ENCODE measurements at regions not wholly inside any gene's neighbourhood (a gene's known extent, or its start where the extent isn't known, plus 50 kb on each side); places are given as distances from the start of the nearest gene placed in this dataset.
"Not testable (repeated sequence)": the region's sequence is repeated elsewhere in the genome, so short reads cannot be mapped to it uniquely, and the experiment has no call there.

DNA sequence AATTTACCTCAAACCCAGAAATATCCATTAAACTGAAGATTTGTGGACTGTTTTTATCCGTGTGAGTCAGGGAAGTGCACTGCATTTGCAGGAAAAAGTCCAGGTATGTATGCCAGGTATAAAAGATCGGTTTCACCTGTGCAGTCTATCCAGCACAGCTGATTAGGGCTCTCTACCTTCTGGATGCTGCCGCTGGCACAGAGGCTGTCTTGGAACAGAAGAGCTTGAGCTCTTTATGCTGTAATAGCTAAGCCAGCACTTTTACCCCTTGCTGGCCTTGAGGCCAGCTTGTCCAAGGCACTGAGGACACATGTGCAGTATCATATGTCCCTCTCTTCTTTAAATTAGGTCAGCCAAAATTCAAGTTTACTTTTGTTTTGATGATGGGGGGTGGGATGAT lies 851.0 kb downstream of the DIAPH3 start:
- DNase-seq (ENCODE audit: low read depth): no peak

DNA sequence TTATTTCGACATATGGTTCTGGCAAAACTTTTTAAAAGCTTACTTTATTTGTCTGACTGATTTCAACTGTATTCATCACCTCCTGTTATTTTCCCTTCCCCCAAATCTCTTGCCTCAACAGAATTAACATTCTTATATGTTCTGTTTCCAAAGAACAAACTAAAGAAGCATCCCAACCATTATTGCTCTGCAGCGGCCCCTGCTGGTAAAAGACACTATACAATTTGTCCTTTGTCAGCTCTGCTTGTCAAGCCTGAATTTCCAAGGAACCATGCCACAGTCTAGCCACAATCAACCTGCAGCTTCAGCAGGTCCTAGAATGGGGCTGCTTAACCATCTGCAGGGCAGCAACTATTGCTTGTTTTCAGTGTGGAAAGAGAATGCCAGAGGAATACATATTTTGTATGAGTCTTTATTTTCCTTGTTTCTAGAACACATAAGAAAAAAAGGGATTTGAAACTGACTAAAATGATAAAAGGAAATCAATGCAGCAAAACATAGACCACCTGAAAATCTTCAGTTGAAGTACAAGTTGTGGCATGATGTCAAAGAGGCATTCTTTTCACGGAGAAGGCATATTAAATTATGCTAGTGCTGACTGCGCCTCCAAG lies 845.3 kb downstream of the DIAPH3 start:
- DNase-seq (ENCODE audit: low read depth): peak; percentile 36

DNA sequence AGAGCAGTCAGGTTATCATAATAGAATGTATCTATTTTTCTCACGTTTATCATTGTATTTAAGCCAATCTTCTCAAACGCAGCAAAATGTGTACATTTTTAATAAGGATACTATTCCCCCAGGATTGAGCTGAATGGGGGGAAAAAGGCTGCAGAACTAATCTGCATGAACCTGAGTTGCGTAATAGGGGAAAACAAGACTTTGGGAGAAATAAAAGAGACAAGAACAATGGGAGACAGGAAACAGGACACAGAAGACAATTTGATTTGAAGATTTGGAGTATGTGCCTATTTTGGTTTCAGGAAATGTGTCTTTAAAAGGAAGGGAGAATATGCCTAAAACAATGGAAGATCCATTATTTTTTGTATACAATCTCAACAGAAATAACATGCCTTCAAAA lies 844.5 kb downstream of the DIAPH3 start:
- no peak for DNase-seq (ENCODE audit: low read depth)

DNA sequence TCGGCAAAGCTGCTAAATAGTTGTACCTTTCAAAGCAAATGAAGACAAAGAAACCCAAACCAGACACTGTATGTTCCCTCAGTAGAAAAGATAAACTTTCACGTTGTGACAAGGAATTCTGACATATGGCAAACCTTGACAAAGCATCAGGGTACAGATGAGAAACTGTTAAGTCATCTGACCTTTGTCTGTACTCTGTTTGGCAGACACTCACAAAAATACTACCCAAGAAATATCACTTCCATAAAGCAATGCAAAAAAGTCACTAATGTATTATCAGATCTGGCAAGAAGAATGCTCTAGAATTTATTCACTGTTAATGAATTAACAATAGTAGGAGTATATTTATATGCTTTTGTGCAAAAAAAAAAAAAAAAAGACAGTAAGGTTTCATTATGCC lies 843.7 kb downstream of the DIAPH3 start:
- no peak for DNase-seq (ENCODE audit: low read depth)

DNA sequence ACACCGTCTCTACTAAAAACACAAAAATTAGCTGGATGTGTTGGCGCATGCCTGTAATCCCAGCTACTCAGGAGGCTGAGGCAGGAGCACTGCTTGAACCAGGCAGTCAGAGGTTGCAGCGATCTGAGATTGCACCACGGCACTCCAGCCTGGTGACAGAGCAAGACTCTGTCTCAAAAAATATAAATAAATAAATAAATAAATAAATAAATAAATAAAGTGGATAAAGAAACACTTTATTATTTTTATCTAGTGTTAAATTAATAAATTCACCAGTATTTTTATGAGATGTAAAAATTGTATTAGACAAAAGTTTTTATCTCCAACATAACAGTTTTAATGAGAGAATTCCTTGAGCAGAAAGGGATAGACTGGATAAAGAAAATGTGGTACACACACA lies 839.3 kb downstream of the DIAPH3 start:
- DNase-seq (ENCODE audit: low read depth): not testable (repeated sequence)

DNA sequence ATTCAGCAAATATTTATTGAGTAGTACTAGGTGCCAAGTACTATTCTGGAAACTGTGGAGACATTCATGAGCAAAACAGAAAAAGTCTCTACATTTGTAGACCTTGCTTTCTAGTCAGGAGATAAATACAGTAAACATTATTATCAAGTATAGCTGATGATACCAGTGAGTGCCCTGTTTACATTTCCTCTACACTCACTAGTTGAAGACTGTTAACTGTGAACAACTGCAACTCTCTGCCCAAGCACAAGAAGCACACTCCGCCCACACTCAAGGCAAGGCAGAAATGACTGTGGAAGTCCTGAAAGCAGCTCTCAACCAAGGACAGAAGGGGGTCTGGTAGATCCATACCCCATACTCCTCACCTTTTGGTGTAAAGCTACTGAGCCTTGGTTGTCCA lies 837.0 kb downstream of the DIAPH3 start:
- DNase-seq (ENCODE audit: low read depth): no peak

DNA sequence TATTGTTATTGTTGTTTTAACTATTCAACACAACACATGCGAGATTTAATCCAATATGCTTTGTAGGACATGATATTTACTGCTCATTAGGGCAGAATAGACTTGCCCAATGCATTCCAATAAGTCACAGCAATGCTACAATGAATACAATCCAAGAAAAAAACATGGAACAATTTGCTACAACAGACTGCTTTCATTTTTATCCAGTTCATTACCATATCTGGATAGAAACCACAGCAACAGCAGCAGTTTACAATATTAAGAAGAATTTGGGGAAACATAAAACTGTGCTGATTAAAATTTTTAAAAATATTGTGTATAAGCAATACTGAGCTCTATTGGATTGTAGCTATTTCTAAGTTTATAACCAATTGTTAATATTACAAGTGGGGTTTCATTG lies 833.0 kb downstream of the DIAPH3 start:
- DNase-seq (ENCODE audit: low read depth): no peak

DNA sequence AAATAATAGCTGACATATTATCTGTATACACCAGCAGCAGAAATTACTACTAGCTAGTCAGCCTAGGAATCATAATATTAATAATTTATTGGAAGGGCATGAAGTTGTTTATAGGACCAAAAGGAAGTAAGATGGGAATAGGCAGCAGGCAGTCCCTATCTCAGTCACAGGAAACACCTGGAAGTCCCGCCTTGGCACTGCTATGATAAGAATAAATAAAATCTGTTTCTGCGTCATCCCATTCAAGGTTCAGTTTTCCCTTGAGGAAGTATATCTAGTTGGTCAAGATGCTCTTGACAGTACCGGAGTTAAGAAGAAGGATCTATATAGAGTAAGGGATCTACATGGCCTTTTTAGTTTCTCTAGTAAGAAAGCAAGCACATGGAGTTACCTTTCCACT lies 830.8 kb downstream of the DIAPH3 start:
- peak; percentile 80 for DNase-seq (ENCODE audit: low read depth)

DNA sequence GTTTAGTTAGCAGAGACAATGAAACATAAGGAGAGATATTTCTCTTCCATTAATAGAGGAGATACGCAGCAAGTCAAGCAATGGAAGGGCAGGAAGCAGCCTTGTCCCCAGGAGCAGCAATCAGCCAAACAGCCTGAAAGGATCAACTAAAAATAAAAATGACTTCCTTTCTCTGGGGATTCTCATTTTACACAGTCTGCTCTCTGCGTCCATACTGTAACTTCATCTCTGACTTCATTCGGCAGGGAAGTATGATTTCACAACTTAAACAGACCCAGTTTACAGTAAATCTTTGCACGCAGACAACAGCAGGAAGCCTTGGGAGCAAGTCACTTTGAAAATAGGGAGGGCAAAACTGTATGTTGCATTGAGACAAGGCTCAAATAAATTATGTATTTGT lies 826.7 kb downstream of the DIAPH3 start:
- DNase-seq (ENCODE audit: low read depth): no peak

DNA sequence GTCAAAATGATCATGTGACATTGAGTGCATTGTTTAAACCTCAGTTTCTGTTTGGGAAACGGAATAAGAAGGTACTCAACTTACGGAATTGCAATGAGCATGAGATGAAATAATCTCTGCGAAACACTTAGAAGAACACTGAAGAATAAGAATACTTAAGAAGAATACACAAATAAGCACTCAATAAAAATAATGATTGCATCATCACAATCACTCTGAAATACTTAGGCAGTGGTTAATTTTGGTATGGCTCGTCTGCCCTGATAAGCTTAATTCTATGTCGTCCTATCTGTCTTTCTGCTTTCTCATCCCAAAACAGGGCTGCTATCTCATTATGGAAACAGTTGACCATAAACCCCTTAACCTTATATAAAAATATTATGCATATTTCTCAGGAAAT lies 823.6 kb downstream of the DIAPH3 start:
- no peak for DNase-seq (ENCODE audit: low read depth)

DNA sequence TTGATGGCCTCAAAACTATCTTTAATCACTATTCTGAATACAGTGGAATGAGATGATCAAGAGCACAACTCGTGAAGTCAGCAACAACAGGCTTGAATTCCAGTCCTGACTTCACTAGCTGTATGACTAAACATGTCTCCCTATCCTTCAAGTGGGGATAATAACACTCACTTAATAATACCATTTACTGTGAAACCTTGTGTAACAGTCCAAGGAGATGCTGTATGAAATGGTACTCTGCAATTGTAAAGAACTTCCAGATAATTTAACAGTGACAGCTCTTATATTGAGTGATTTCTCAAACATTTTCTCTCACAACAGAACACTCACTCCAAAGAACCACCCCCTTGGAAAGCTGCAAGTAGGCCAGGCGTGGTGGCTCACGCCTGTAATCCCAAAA lies 823.1 kb downstream of the DIAPH3 start:
- DNase-seq (ENCODE audit: low read depth): no peak

DNA sequence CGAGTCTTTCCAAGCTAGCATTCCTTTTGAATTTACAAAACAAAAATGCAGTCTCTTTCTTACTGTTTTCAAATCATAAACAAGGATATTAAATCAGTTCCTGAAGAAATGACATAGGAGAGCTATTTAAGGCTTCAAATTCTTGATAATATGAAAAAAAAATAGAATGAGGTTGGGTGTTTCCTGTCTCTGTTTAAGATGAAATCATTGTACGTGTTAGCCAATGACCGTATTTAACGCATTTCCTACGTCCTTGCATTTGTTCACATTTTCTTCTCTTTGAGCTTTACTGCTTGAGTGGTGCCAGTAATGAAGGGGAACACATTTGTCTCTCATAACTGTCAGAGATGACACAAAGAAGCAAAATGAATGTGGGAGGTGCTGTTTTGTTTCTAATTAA lies 821.3 kb downstream of the DIAPH3 start:
- no peak for DNase-seq (ENCODE audit: low read depth)

DNA sequence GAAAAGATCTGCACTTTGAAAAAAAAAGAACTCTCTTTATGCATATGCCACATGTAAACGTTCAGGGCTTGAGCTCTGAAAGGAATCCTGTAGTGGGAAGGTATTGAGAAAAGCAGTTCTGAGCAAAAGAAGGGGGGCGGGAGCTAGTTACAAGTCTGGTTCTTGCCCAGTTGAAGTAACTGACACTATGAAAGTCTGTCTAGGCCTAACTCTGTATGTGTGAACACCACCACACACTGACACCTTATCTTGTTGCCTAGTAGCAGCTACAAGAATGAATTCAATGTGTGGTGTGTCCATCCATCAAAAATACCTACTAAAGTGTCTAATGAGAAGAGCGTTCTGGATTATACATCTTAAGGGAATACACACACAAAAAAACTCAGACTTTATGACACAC lies 820.6 kb downstream of the DIAPH3 start:
- no peak for DNase-seq (ENCODE audit: low read depth)

DNA sequence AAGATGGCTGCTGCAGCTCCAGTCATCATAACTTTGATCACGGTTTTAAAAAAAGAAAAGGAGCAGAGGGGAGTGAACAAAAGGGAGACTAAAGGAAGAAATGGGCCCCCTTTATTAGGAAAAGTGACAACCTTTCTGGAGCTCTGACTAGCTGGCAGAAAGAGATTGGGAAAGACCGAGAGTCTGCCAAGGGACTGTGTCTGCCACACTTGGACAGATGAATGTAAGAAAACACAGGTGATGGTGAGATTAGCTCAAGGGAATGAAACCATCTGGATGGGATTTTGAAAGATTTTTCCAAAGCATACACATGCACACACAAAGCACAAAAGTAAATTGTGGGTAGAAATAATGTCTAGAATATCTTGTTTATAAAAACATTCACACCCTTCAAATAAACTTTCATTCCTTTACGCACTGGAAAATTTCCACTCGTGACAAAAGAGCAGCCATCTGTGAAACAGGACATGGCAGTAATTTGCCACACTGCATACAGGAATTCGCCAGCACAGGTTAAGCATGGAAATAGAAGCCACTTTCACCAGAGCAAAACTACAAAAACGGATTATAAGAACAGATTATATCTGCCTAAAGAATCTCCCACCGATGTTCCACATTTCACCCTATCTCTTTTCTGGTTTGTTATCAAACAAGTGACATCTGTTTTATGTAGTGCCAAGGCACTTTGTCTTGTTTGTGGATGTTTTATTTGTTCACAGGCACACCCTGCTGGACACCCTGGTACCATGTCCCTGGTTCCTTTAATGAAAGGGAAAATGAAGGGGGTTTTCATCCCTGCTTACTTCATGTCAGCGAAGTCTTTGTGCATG lies 819.5 kb downstream of the DIAPH3 start:
- peak; percentile 59 for DNase-seq (ENCODE audit: low read depth)

DNA sequence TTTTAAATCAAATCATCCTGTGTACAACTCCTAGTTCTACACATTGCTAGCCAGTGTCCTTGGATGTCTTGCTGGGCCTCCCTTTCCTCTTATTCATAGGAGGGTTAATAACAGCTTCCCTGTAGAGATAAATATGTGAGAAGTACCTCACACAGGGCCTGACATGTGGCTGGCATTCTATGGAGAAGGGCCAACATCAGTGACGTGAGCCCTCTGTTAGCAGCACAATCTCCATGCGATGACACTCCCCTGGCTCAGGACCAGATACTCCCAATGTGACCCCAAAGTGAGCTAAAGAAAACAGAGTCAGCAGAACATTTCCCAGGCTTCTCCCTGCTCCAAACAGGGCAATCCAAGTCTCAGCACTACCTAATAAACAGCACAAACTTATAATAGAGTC lies 818.4 kb downstream of the DIAPH3 start:
- no peak for DNase-seq (ENCODE audit: low read depth)

DNA sequence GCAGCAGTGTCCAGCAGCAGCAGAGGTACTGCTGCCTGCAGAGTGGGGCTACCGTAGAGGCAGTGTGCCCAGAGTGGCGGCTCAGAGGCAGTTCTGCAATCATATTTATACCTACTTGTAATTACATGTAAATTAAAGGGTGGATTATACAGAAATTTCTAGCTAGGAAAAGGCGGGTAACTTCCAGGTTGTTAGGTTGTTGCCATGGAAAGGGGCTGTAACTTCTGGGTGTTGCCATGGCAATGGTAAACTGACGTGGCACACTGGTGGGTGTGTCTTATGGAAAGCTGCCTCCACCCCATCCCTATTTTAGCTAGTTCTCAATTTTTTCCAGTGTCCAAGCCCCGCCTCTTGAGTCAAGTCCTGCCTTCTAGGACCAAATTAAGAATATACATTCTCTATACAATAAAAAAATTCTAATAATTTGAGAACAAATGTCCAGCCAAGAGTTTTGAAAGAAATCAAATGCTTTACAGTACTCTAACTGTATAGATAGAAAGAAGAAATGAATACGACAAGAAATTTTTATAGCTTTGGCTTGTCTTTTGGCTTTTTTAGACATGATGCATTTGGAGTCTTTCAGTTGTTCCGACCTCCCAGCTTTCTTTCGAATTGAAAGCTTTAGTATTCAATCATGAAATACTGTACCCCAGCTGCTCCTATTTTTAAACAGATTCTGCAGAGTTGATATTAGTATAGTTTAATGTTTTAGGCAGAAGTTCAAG lies 816.6 kb downstream of the DIAPH3 start:
- DNase-seq (ENCODE audit: low read depth): no peak

DNA sequence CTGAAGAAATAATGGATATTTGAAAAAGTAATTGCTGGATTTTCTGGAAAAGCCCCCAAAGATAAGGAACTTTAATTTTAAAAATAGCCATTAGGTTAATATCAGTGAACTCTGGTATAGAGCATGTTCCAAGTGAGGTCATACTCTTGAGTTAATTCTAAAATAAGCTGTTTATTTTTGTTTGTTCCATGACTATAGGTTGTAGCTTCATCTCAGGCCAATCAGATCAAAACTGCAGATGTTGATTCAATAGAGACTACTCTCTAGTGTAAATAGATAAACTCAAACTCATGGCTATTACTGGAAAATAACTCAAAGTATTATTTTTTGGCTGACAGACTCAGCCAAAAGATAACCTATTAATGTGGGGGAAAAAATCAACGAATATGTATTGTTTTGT lies 815.1 kb downstream of the DIAPH3 start:
- no peak for DNase-seq (ENCODE audit: low read depth)

DNA sequence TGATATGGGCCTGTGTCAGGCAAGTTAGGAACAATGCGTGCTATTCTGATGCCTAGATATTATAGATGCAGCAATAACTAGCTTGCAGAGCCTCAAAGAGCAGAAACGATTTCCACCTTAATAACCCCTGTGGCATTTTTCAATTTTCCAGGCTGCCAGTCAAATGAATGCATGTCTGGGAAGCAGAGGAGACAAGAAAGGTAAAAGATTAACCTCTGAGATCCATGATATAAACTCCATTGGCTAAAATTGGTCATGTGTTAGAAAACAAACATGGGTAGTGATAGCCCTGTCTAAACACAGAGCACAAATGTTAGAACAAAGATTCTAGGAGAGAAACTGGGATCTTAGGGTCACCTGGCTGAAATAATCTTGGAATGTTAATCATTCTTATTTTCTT lies 811.1 kb downstream of the DIAPH3 start:
- DNase-seq (ENCODE audit: low read depth): no peak

DNA sequence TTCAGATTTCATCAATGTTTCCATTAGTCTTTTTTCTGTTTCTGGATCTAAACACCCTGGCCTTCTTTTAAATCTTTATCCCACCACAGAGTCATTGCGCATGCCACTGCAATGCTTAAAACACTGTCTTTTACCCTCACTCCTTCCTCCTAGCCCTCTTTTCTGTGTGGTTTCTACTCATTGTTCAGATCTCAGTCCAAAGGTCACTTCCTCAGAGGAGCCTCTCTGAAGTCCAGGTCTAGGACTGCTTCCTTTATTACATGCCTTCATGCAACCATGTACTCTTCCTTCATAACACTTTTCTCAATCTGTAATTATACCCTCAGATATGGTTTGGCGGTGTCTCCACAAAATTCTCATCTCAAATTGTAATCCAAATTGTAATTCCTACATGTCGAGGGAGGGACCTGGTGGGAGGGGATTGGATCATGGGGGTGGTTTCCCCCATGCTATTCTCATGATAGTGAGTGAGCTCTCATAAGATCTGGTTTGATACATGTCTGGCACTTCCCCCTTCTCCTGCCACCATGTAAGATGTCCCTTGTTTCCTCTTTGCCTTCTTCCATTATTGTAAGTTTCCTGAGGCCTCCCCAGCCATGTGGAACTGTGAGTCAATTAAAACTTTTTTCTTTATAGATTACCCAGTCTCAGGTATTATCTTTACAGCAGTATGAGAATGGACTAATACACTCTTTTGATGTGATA lies 808.9 kb downstream of the DIAPH3 start:
- peak; percentile 31 for DNase-seq (ENCODE audit: low read depth)

DNA sequence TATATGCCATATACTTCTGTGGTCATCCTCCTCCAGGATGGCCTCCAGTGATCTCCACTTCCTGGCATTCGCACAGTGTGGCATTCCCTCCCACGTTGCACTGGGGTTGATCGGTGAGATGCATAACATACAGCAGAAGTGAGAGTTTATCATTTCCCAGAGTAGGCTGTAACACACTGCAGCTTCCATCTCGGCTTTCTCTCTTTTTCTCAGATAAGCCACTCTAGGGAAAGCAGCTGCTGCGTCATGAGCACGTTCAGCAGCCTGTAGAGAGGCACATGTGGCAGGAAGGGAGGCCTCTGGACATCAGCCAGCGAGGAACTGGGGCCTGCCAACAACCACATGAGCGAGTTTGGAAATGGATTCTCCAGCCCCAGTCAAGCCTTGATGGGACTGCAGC lies 807.1 kb downstream of the DIAPH3 start:
- peak; percentile 75 for DNase-seq (ENCODE audit: low read depth)

DNA sequence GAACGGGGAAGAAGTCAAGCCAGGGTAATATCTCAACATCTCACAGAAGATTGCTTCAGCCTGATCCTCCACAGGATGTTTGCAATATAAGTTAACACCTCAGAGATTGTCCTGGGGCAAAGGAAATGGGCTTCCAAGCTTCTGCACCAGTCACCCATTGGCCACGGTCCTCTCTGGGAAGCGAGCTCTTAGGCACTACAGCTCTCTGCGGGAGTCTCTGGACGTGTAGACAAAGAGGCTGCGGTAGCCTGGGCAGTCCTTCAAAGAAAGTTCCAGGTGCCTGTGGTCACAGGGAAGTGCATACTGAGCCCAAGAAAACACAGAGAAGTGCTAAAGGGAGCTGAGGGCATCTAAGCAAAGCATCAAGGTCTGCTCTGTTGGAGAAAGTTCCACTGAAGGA lies 805.7 kb downstream of the DIAPH3 start:
- no peak for DNase-seq (ENCODE audit: low read depth)

DNA sequence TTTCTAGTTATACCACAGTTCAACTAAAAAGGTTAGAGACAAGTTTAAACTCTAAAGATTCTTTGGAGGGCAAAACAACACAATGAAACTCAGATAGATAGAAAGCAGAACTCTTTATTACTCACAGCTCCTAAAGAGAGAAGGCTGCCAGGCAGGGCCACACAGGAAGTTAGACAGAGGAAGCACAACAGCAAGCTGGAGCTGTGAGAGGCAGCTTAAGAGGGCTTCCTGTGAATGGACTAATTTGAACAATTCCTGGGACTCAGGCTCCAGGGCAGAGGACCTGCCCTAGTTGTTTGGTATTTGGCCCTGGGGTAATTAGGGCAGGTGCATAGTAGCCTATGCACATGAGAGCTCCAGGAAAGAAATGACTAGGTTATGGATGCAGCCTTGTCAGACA lies 803.6 kb downstream of the DIAPH3 start:
- no peak for DNase-seq (ENCODE audit: low read depth)

DNA sequence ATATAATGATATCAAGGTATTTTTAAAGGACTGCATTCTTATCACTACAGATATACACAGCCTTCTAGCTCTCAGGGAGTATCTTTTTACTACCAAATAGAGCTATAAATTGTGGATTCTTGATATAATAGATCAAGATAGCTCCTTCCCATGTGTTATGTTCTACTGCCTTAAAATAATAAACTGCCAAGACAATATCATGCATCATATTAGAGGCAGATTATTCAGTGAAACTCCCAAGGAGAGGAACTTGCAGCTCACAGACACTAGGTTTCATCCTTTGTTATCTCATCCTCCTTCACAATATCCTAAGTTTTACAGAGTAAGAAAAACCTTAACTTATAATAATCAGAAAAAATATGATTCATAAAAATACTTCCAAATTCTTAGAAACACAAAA lies 802.8 kb downstream of the DIAPH3 start:
- DNase-seq (ENCODE audit: low read depth): no peak
